Activated CD4-positive, alpha-beta T cell treated with anti-CD3 and anti-CD28 coated beads for 4 hours (primary cell): ENCODE measurements at regions not wholly inside any gene's neighbourhood (a gene's known extent, or its start where the extent isn't known, plus 50 kb on each side); places are given as distances from the start of the nearest gene placed in this dataset.
"Not testable (repeated sequence)": the region's sequence is repeated elsewhere in the genome, so short reads cannot be mapped to it uniquely, and the experiment has no call there.

Experiments
- DNase-seq, 2 donors: peaks; one replicate each; pipeline ENCODE4 v3.0.0-alpha.2; 2020

- no peak for DNase-seq
Measured at GRCh38 chr1:18564676-18565075, 66.0 kb upstream of the PAX7 start.

- DNase-seq = no peak
Measured at GRCh38 chr1:18565321-18565720, 65.3 kb upstream of the PAX7 start.

- no peak for DNase-seq
Measured at GRCh38 chr1:18568489-18568888, 62.2 kb upstream of the PAX7 start.

- no peak for DNase-seq
Measured at GRCh38 chr1:18569251-18569650, 61.4 kb upstream of the PAX7 start.

- DNase-seq = no peak
Measured at GRCh38 chr1:18569811-18570545, 60.7 kb upstream of the PAX7 start.

- DNase-seq = no peak
Measured at GRCh38 chr1:18571275-18571674, 59.4 kb upstream of the PAX7 start.

- no peak for DNase-seq
Measured at GRCh38 chr1:18572022-18572880, 58.4 kb upstream of the PAX7 start.

GRCh38 chr1:18573170-18573569 is 57.5 kb upstream of the PAX7 start:
- DNase-seq = no peak

GRCh38 chr1:18574754-18575153 is 55.9 kb upstream of the PAX7 start:
- DNase-seq = no peak

- peak in 1 of 2 donors; percentile 47 for DNase-seq
Measured at GRCh38 chr1:18575620-18576019, 55.0 kb upstream of the PAX7 start.

- no peak for DNase-seq
Measured at GRCh38 chr1:18578271-18578670, 52.4 kb upstream of the PAX7 start.

GRCh38 chr1:18579267-18579666 is 51.4 kb upstream of the PAX7 start:
- not testable (repeated sequence) for DNase-seq

- no peak for DNase-seq
Measured at GRCh38 chr1:18580047-18580446, 50.6 kb upstream of the PAX7 start.

- DNase-seq = no peak
Measured at GRCh38 chr1:18580691-18581419, 49.8 kb upstream of the PAX7 start.
